ENCODE measurements at regions not wholly inside any gene's neighbourhood (a gene's known extent, or its start where the extent isn't known, plus 50 kb on each side); places are given as distances from the start of the nearest gene placed in this dataset.

DNA sequence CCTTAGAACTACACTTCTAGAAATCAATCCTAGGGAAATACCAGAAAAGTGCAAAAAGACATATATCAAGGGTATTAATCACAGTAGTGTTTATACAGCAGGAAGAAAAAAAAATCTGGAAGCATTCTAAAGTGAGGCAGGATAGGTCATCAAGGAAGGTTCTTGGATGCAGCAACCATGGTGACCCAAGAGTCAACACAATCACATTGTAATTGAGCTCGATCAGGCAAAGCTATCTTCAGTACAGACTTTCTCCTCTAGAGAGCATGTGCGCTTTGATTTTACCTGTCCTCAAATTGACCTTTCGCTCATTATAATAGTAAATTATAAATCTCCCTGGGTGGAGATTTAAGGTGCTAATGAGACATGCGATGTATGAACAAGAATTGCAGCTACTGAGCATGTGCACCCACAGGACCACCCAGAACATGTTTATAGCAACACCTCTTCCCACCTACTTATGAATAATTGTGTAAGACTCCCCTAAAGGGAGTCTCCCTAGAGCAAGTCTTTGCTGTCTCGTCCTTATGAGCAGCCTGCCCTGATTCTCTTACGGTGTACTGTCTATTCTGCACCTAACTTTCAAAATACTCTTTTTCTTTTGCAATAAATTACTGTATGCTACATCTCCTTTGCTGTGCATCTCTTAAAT is 297.7 kb downstream of the ATPSCKMT start:
- peaks cover 5% of the 10 kb centered on the region for H3K4me1 ChIP-seq (ENCODE audit: control insufficient read depth, extremely low read depth, insufficient read depth, low read length)
- FAIRE-seq (no peak), DNase-seq (ENCODE audit: low read depth, low spot score) (no peak)
- H3K9me1 ChIP-seq (ENCODE audit: control insufficient read depth, extremely low read depth, insufficient read depth, low read length) = no peaks in the 10 kb centered on the region
- H3K4me2 ChIP-seq (ENCODE audit: control insufficient read depth, extremely low read depth, insufficient read depth, low read depth, low read length) = no peak overlapping the region
- no peak overlapping the region for H3K9ac ChIP-seq (ENCODE audit: control insufficient read depth, extremely low read depth, insufficient read depth, low read length)
- H3K27me3 ChIP-seq (ENCODE audit: control insufficient read depth, extremely low read depth, insufficient read depth, low read length) = no peaks in the 10 kb centered on the region
- dilution Hi-C loops (cut with MboI; ENCODE audit: extremely low pct_ligation_motif_present, low sequenced_read_pairs) = no loop called here
- no peak overlapping the region for H3K27ac ChIP-seq (ENCODE audit: control insufficient read depth, insufficient read depth, low read length)
- H3K9me3 ChIP-seq (ENCODE audit: control insufficient read depth, low read depth, low read length) = no peaks in the 10 kb centered on the region
- no peak for TF ChIP-seq EZH2 (IDR thresholded peaks at IDR 0.05; ENCODE audit: low read length)
- TF ChIP-seq, protein P1, sequence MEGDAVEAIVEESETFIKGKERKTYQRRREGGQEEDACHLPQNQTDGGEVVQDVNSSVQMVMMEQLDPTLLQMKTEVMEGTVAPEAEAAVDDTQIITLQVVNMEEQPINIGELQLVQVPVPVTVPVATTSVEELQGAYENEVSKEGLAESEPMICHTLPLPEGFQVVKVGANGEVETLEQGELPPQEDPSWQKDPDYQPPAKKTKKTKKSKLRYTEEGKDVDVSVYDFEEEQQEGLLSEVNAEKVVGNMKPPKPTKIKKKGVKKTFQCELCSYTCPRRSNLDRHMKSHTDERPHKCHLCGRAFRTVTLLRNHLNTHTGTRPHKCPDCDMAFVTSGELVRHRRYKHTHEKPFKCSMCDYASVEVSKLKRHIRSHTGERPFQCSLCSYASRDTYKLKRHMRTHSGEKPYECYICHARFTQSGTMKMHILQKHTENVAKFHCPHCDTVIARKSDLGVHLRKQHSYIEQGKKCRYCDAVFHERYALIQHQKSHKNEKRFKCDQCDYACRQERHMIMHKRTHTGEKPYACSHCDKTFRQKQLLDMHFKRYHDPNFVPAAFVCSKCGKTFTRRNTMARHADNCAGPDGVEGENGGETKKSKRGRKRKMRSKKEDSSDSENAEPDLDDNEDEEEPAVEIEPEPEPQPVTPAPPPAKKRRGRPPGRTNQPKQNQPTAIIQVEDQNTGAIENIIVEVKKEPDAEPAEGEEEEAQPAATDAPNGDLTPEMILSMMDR (optimal IDR thresholded peaks at IDR 0.05 in 1 of 3, IDR thresholded peaks at IDR 0.05 in 1 of 3, conservative IDR thresholded peaks at IDR 0.05 in 1 of 3; ENCODE audit: extremely low read depth in 1 of 3, insufficient read depth in 2 of 3, low read length in 3 of 3) = no peak
- H3K79me2 ChIP-seq (ENCODE audit: control insufficient read depth, insufficient read depth, low read length) = no peaks in the 10 kb centered on the region
- H4K20me1 ChIP-seq (ENCODE audit: control insufficient read depth, extremely low read depth, insufficient read depth, low read length) = no peaks in the 10 kb centered on the region
- H2AFZ ChIP-seq (ENCODE audit: control insufficient read depth, low read length) = no peak overlapping the region
- no peak overlapping the region for H3K4me3 ChIP-seq (ENCODE audit: control insufficient read depth in 2 of 3, extremely low read depth in 1 of 3, insufficient read depth in 2 of 3, low read depth in 1 of 3, low read length in 3 of 3)
- H3K36me3 ChIP-seq (ENCODE audit: control insufficient read depth in 2 of 2, extremely low read depth in 1 of 2, insufficient read depth in 2 of 2, low read length in 2 of 2) = no peaks in the 10 kb centered on the region

GRCh38 chr5:9947944-9948343 is 301.7 kb downstream of the ATPSCKMT start:
- TF ChIP-seq, protein P1 (optimal IDR thresholded peaks at IDR 0.05 in 1 of 3, IDR thresholded peaks at IDR 0.05 in 1 of 3, conservative IDR thresholded peaks at IDR 0.05 in 1 of 3; ENCODE audit: extremely low read depth in 1 of 3, insufficient read depth in 2 of 3, low read length in 3 of 3) = no peak
- TF ChIP-seq EZH2 (IDR thresholded peaks at IDR 0.05; ENCODE audit: low read length) = no peak
- H3K4me2 ChIP-seq (ENCODE audit: control insufficient read depth, extremely low read depth, insufficient read depth, low read depth, low read length) = no peak overlapping the region
- no peak for DNase-seq (ENCODE audit: low read depth, low spot score)
- no peak overlapping the region for H2AFZ ChIP-seq (ENCODE audit: control insufficient read depth, low read length)
- H3K9me3 ChIP-seq (ENCODE audit: control insufficient read depth, low read depth, low read length) = no peaks in the 10 kb centered on the region
- dilution Hi-C loops (cut with MboI; ENCODE audit: extremely low pct_ligation_motif_present, low sequenced_read_pairs) = no loop called here
- peaks cover 6% of the 10 kb centered on the region for H3K4me1 ChIP-seq (ENCODE audit: control insufficient read depth, extremely low read depth, insufficient read depth, low read length)
- H3K4me3 ChIP-seq (ENCODE audit: control insufficient read depth in 2 of 3, extremely low read depth in 1 of 3, insufficient read depth in 2 of 3, low read depth in 1 of 3, low read length in 3 of 3) = no peak overlapping the region
- no peaks in the 10 kb centered on the region for H4K20me1 ChIP-seq (ENCODE audit: control insufficient read depth, extremely low read depth, insufficient read depth, low read length)
- no peak for FAIRE-seq
- H3K27me3 ChIP-seq (ENCODE audit: control insufficient read depth, extremely low read depth, insufficient read depth, low read length) = no peaks in the 10 kb centered on the region
- H3K9me1 ChIP-seq (ENCODE audit: control insufficient read depth, extremely low read depth, insufficient read depth, low read length) = no peaks in the 10 kb centered on the region
- H3K9ac ChIP-seq (ENCODE audit: control insufficient read depth, extremely low read depth, insufficient read depth, low read length) = no peak overlapping the region
- no peaks in the 10 kb centered on the region for H3K79me2 ChIP-seq (ENCODE audit: control insufficient read depth, insufficient read depth, low read length)
- H3K27ac ChIP-seq (ENCODE audit: control insufficient read depth, insufficient read depth, low read length) = no peak overlapping the region
- no peaks in the 10 kb centered on the region for H3K36me3 ChIP-seq (ENCODE audit: control insufficient read depth in 2 of 2, extremely low read depth in 1 of 2, insufficient read depth in 2 of 2, low read length in 2 of 2)
